Activated CD4-positive, alpha-beta T cell treated with anti-CD3 and anti-CD28 coated beads for 48 hours (primary cell): ENCODE measurements at regions not wholly inside any gene's neighbourhood (a gene's known extent, or its start where the extent isn't known, plus 50 kb on each side); places are given as distances from the start of the nearest gene placed in this dataset.

Experiments used
- DNase-seq: peaks from one replicate; pipeline ENCODE4 v3.0.0-alpha.2; 2020

GRCh38 chr15:95298729-95299128, 1031.8 kb upstream of the NR2F2 start:
- DNase-seq = no peak

GRCh38 chr15:95300958-95301357, 1029.5 kb upstream of the NR2F2 start:
- DNase-seq = no peak

GRCh38 chr15:95302206-95302605, 1028.3 kb upstream of the NR2F2 start:
- no peak for DNase-seq

GRCh38 chr15:95302809-95303208, 1027.7 kb upstream of the NR2F2 start:
- DNase-seq = no peak

- DNase-seq = no peak
Observed at GRCh38 chr15:95303713-95304112, 1026.8 kb upstream of the NR2F2 start.

GRCh38 chr15:95304151-95304946, 1026.2 kb upstream of the NR2F2 start:
- no peak for DNase-seq

- no peak for DNase-seq
Observed at GRCh38 chr15:95304947-95305400, 1025.5 kb upstream of the NR2F2 start.

- DNase-seq = no peak
Observed at GRCh38 chr15:95307115-95307514, 1023.4 kb upstream of the NR2F2 start.

- DNase-seq = no peak
Observed at GRCh38 chr15:95319242-95319641, 1011.3 kb upstream of the NR2F2 start.

GRCh38 chr15:95323796-95324195, 1006.7 kb upstream of the NR2F2 start:
- no peak for DNase-seq

- DNase-seq = no peak
Observed at GRCh38 chr15:95324656-95325055, 1005.8 kb upstream of the NR2F2 start.

- DNase-seq = no peak
Observed at GRCh38 chr15:95325763-95326404, 1004.6 kb upstream of the NR2F2 start.

- peak; percentile 3 for DNase-seq
Observed at GRCh38 chr15:95326431-95327182, 1003.9 kb upstream of the NR2F2 start.

GRCh38 chr15:95327183-95327525, 1003.3 kb upstream of the NR2F2 start:
- DNase-seq = no peak

- DNase-seq = no peak
Observed at GRCh38 chr15:95327661-95328060, 1002.8 kb upstream of the NR2F2 start.

GRCh38 chr15:95328559-95328958, 1001.9 kb upstream of the NR2F2 start:
- no peak for DNase-seq

- no peak for DNase-seq
Observed at GRCh38 chr15:95329362-95329761, 1001.1 kb upstream of the NR2F2 start.

GRCh38 chr15:95341686-95342085, 988.8 kb upstream of the NR2F2 start:
- DNase-seq = no peak

GRCh38 chr15:95345867-95346266, 984.6 kb upstream of the NR2F2 start:
- DNase-seq = no peak

GRCh38 chr15:95346721-95347475, 983.6 kb upstream of the NR2F2 start:
- no peak for DNase-seq

- no peak for DNase-seq
Observed at GRCh38 chr15:95347837-95348236, 982.7 kb upstream of the NR2F2 start.

- DNase-seq = no peak
Observed at GRCh38 chr15:95350908-95351307, 979.6 kb upstream of the NR2F2 start.

- no peak for DNase-seq
Observed at GRCh38 chr15:95352631-95353187, 977.8 kb upstream of the NR2F2 start.
